Heart left ventricle (tissue), 16 donors: ENCODE measurements at regions not wholly inside any gene's neighbourhood (a gene's known extent, or its start where the extent isn't known, plus 50 kb on each side); places are given as distances from the start of the nearest gene placed in this dataset.
"Not testable (repeated sequence)": the region's sequence is repeated elsewhere in the genome, so short reads cannot be mapped to it uniquely, and the experiment has no call there.

Experiments
- ATAC-seq, 4 donors: fragments of 200-7000 bp; cut with Tn5 transposase; one replicate each; pipeline ENCODE4 v1.9.1; 2020 to 2022; ENCODE audit warnings: moderate library complexity in 4 of 4, mild to moderate bottlenecking in 3 of 4, moderate number of reproducible peaks in 1 of 4
- DNase-seq, 5 donors: peaks; one replicate each; pipeline ENCODE4 v3.0.0-alpha.2; 2020
- H3K27ac ChIP-seq, 12 donors: fragments of 200-600 bp; sonication (generic) in 4 of 12; one replicate each; pipeline versions ENCODE4 v1.5.0 to v1.8.0; 2016 to 2022; ENCODE audit warnings: mild to moderate bottlenecking in 2 of 12
- H3K27me3 ChIP-seq, 9 donors: fragments of 200-600 bp; sonication (generic) in 2 of 9; one replicate each; pipeline versions ENCODE4 v1.5.1 to v1.8.0; 2016 to 2022; ENCODE audit warnings: mild to moderate bottlenecking in 3 of 9
- H3K36me3 ChIP-seq, 9 donors: fragments of 200-600 bp; sonication (generic) in 2 of 9; one replicate each; pipeline versions ENCODE4 v1.5.0 to v1.8.0; 2018 to 2022; ENCODE audit warnings: mild to moderate bottlenecking in 2 of 9
- H3K4me1 ChIP-seq, 12 donors: fragments of 200-600 bp; sonication (generic) in 4 of 12; one replicate each; pipeline versions ENCODE4 v1.5.0 to v1.8.0; 2016 to 2022; ENCODE audit warnings: mild to moderate bottlenecking in 3 of 12
- H3K4me3 ChIP-seq, 12 donors: fragments of 200-600 bp; sonication (generic) in 4 of 12; one replicate each; pipeline versions ENCODE4 v1.5.0 to v1.8.0; 2017 to 2022; ENCODE audit warnings: mild to moderate bottlenecking in 9 of 12, moderate library complexity in 4 of 12
- H3K9me3 ChIP-seq, 12 donors: fragments of 200-600 bp; sonication (generic) in 4 of 12; one replicate each; pipeline versions ENCODE4 v1.5.0 to v1.8.0; 2016 to 2022; ENCODE audit warnings: mild to moderate bottlenecking in 1 of 12
- POLR2A ChIP-seq, 2 donors: fragments of 450-650 bp; IDR thresholded peaks; one replicate each; pipeline ENCODE4 v1.6.1; 2017; ENCODE audit warnings: antibody characterized with exemption in 2 of 2, mild to moderate bottlenecking in 2 of 2, moderate library complexity in 2 of 2
- WGBS, 4 donors: extraction: QIAGEN DNeasy Blood & Tissue Kit in 2 of 4; methylation state at CpG; one replicate each; pipeline versions ENCODE4 v1.1.5 to v1.1.7; 2013 to 2018; 5-methylcytosine and 5-hydroxymethylcytosine counted together
- intact Hi-C, 10 donors: fragments of 100-400 bp; cut with DNase I; formaldehyde crosslinking; loops; one replicate each; pipeline versions ENCODE4 v1.11.1 to v1.14.2; 2022
- TF ChIP-seq, protein P1 (sequence below), 12 donors: fragments of 200-600 bp; sonication (generic) in 4 of 12; IDR thresholded peaks; one replicate each; pipeline versions ENCODE4 v1.5.0 to v1.8.0; 2018 to 2022; ENCODE audit warnings: antibody characterized with exemption in 12 of 12, mild to moderate bottlenecking in 5 of 12
- donor health status: ischemic (EF 13 %, LVEDD 7.1; RV severe dilation, severe dysfunction).
- donor health status: healthy with polysubstance abuse.
- donor health status: DM: no; HTN: yes; CAD: no.
- donor health status: DM: no; HTN: no; CAD: no.
- donor health status: ischemic (EF 25% LVEDD 6.9; RV normal size, moderate dysfunction).
- donor health status: ischemic (EF 25% LVEDD 5.7; RV mildly dilated, moderate dysfunction).
- donor health status: healthy.
- donor health status: DM: yes; HTN: yes; CAD: no.
- donor health status: ischemic (EF 35%, LVEDD 5.7; RV mildly dilated, moderate dysfunction).
- donor health status: nonischemic (EF 11% LVEDD 7.7; RV severe dilation, severe dysfunction).
- donor health status: DM: yes; HTN: yes; CAD: no.
- donor health status: PGD.
- donor health status: ischemic (EF 29% LVEDD 5.4; RV normal size, mild dysfunction).
- donor health status: nonischemic (EF 23%, LVEDD 6.1; RV moderate dilation, normal function).

- no peaks in the 10 kb centered on the region for H3K36me3 ChIP-seq
- no peaks in the 10 kb centered on the region for H3K9me3 ChIP-seq
- 83 to 93% (median 91%) methylated on average over 5 of the region's 5 CpGs for WGBS, 4 donors
- no peak for TF ChIP-seq POLR2A (IDR thresholded peaks at IDR 0.05)
- TF ChIP-seq, protein P1, sequence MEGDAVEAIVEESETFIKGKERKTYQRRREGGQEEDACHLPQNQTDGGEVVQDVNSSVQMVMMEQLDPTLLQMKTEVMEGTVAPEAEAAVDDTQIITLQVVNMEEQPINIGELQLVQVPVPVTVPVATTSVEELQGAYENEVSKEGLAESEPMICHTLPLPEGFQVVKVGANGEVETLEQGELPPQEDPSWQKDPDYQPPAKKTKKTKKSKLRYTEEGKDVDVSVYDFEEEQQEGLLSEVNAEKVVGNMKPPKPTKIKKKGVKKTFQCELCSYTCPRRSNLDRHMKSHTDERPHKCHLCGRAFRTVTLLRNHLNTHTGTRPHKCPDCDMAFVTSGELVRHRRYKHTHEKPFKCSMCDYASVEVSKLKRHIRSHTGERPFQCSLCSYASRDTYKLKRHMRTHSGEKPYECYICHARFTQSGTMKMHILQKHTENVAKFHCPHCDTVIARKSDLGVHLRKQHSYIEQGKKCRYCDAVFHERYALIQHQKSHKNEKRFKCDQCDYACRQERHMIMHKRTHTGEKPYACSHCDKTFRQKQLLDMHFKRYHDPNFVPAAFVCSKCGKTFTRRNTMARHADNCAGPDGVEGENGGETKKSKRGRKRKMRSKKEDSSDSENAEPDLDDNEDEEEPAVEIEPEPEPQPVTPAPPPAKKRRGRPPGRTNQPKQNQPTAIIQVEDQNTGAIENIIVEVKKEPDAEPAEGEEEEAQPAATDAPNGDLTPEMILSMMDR (IDR thresholded peaks at IDR 0.05): no peak
- DNase-seq: no peak
- no peak for ATAC-seq
- H3K4me3 ChIP-seq: no peak overlapping the region
- H3K27me3 ChIP-seq: no peaks in the 10 kb centered on the region
- no peak overlapping the region for H3K27ac ChIP-seq
- no peaks in the 10 kb centered on the region for H3K4me1 ChIP-seq
- intact Hi-C loops: no loop called here
Measured at GRCh38 chr10:85138046-85138445, 809.7 kb downstream of the CCSER2 start.

GRCh38 chr10:85139124-85139523 lies 810.7 kb downstream of the CCSER2 start:
- 66 to 76% (median 72%) methylated on average over 5 of the region's 5 CpGs for WGBS, 4 donors
- Histone ChIP-seq H3K4me1 (no peaks in the 10 kb centered on the region), H3K27ac (no peak overlapping the region), H3K27me3 (no peaks in the 10 kb centered on the region), H3K36me3 (no peaks in the 10 kb centered on the region), H3K9me3 (no peaks in the 10 kb centered on the region), H3K4me3 (no peak overlapping the region)
- ATAC-seq: no peak
- TF ChIP-seq, protein P1 (IDR thresholded peaks at IDR 0.05): no peak
- TF ChIP-seq POLR2A (IDR thresholded peaks at IDR 0.05): no peak
- intact Hi-C loops: no loop called here
- no peak for DNase-seq

GRCh38 chr10:85141520-85141919 lies 813.1 kb downstream of the CCSER2 start:
- ATAC-seq, intact Hi-C loops: not testable (repeated sequence)
- WGBS, 4 donors: 91 to 97% (median 94%) methylated on average over 12 to 25 of the region's 25 CpGs

DNA sequence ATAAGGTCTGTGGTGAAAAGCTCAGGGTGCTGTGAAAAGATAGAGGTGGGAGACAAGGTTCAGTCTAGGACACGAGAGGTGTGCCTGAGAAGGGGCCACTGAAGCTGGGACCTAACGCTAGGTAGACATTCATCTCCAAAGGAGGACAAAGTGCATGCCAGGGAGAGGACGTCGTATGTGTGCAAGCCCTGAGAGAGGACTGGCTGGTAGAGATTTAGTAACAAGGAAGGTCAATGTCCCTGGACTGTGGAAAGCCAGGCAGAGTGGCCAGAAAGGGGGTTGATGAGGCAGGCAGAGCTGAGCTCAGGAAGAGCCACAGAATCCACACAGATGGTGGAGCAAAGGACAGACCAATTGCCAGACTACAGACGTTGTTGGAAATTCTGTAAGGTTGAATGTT lies 817.6 kb downstream of the CCSER2 start:
- DNase-seq: no peak
- no peaks in the 10 kb centered on the region for H3K36me3 ChIP-seq
- H3K27ac ChIP-seq: no peak overlapping the region
- H3K4me3 ChIP-seq: no peak overlapping the region
- ATAC-seq: no peak
- no peaks in the 10 kb centered on the region for H3K9me3 ChIP-seq
- intact Hi-C loops: no loop called here
- no peaks in the 10 kb centered on the region for H3K4me1 ChIP-seq
- WGBS, 4 donors: 63 to 80% (median 76%) methylated on average over 5 of the region's 5 CpGs
- peaks cover 0 to 3% (median 0%) of the 10 kb centered on the region in 9 donors for H3K27me3 ChIP-seq
- TF ChIP-seq, protein P1 (IDR thresholded peaks at IDR 0.05): no peak
- no peak for TF ChIP-seq POLR2A (IDR thresholded peaks at IDR 0.05)

More at GRCh38 chr10:85141520-85141919, 813.1 kb downstream of the CCSER2 start:
- H3K27me3 ChIP-seq, H3K27ac ChIP-seq, H3K36me3 ChIP-seq, H3K9me3 ChIP-seq, H3K4me1 ChIP-seq, DNase-seq, H3K4me3 ChIP-seq: not testable (repeated sequence)
